ENCODE measurements at regions not wholly inside any gene's neighbourhood (a gene's known extent, or its start where the extent isn't known, plus 50 kb on each side); places are given as distances from the start of the nearest gene placed in this dataset.
"Not testable (repeated sequence)": the region's sequence is repeated elsewhere in the genome, so short reads cannot be mapped to it uniquely, and the experiment has no call there.

- DNase-seq, result not testable (repeated sequence)
These were observed 374.6 kb upstream of the NPVF start for GRCh38 chr7:25602730-25603426.

- not testable (repeated sequence) for DNase-seq
These were observed 375.1 kb upstream of the NPVF start for GRCh38 chr7:25603427-25603740.

- no peak for DNase-seq
These were observed 382.9 kb upstream of the NPVF start for GRCh38 chr7:25611196-25611595.

- no peak for DNase-seq
These were observed 385.6 kb upstream of the NPVF start for GRCh38 chr7:25613912-25614311.

- no peak for DNase-seq
These were observed 386.1 kb upstream of the NPVF start for GRCh38 chr7:25614415-25614814.

- no peak for DNase-seq
These were observed 386.7 kb upstream of the NPVF start for GRCh38 chr7:25615003-25615402.

GRCh38 chr7:25615593-25615992, 387.3 kb upstream of the NPVF start:
- DNase-seq, result no peak

- DNase-seq, result no peak
These were observed 388.9 kb upstream of the NPVF start for GRCh38 chr7:25617214-25617613.

GRCh38 chr7:25617673-25618072, 389.4 kb upstream of the NPVF start:
- DNase-seq, result no peak

- no peak for DNase-seq
These were observed 391.1 kb upstream of the NPVF start for GRCh38 chr7:25619381-25619780.

- DNase-seq, result no peak
These were observed 391.9 kb upstream of the NPVF start for GRCh38 chr7:25619963-25620799.

GRCh38 chr7:25621993-25622392, 393.7 kb upstream of the NPVF start:
- no peak for DNase-seq

GRCh38 chr7:25622695-25623094, 394.4 kb upstream of the NPVF start:
- no peak for DNase-seq

- DNase-seq, result no peak
These were observed 395.8 kb upstream of the NPVF start for GRCh38 chr7:25624051-25624450.

GRCh38 chr7:25624833-25625232, 396.5 kb upstream of the NPVF start:
- no peak for DNase-seq

- no peak for DNase-seq
These were observed 397.2 kb upstream of the NPVF start for GRCh38 chr7:25625306-25625992.

- DNase-seq, result no peak
These were observed 398.3 kb upstream of the NPVF start for GRCh38 chr7:25626451-25627131.

- DNase-seq, result no peak
These were observed 400.2 kb upstream of the NPVF start for GRCh38 chr7:25628446-25628845.

GRCh38 chr7:25632616-25633015, 404.3 kb upstream of the NPVF start:
- DNase-seq, result no peak

GRCh38 chr7:25633426-25634036, 405.2 kb upstream of the NPVF start:
- no peak for DNase-seq

GRCh38 chr7:25636168-25636567, 407.9 kb upstream of the NPVF start:
- no peak for DNase-seq

- DNase-seq, result no peak
These were observed 408.6 kb upstream of the NPVF start for GRCh38 chr7:25636871-25637283.

- no peak for DNase-seq
These were observed 409.8 kb upstream of the NPVF start for GRCh38 chr7:25638068-25638467.

All from effector CD4-positive, alpha-beta T cell (primary cell).